Osteoblast (primary cell): ENCODE measurements at regions not wholly inside any gene's neighbourhood (a gene's known extent, or its start where the extent isn't known, plus 50 kb on each side); places are given as distances from the start of the nearest gene placed in this dataset.

ENCODE experiments used
- DNase-seq: peaks from one replicate; pipeline ENCODE4 v3.0.0; 2011; ENCODE audit warnings: low spot score, mixed read lengths; ENCODE audit not compliant: insufficient read length; ENCODE audit errors: missing footprints
- H2AFZ ChIP-seq: 2 replicates; pipeline ENCODE4 v1.6.0; 2011; ENCODE audit warnings: mild to moderate bottlenecking, low read length
- H3K27ac ChIP-seq: 2 replicates; pipeline ENCODE4 v1.5.1; 2011; ENCODE audit warnings: mild to moderate bottlenecking, low read depth, low read length, moderate library complexity
- H3K27me3 ChIP-seq: 2 replicates; pipeline ENCODE4 v1.6.0; 2012; ENCODE audit warnings: mild to moderate bottlenecking, control low read depth, inconsistent platforms, low read length, moderate library complexity; ENCODE audit not compliant: insufficient read depth
- H3K36me3 ChIP-seq: 2 replicates; pipeline ENCODE4 v1.5.1; 2011; ENCODE audit warnings: mild to moderate bottlenecking, low read length, control low read depth, moderate library complexity; ENCODE audit not compliant: insufficient read depth
- H3K4me1 ChIP-seq: 2 replicates; pipeline ENCODE4 v1.5.1; 2011; ENCODE audit warnings: mild to moderate bottlenecking, low read length, control low read depth, moderate library complexity; ENCODE audit not compliant: insufficient read depth
- H3K4me2 ChIP-seq: 2 replicates; pipeline ENCODE4 v1.6.0; 2011; ENCODE audit warnings: mild to moderate bottlenecking, low read length; ENCODE audit not compliant: insufficient read depth
- H3K4me3 ChIP-seq: fragments of 200-600 bp; sonication (generic); 3 replicates; pipeline ENCODE4 v1.5.1; 2012; ENCODE audit warnings: mild to moderate bottlenecking, low read length, inconsistent platforms; ENCODE audit not compliant: insufficient read depth
- H3K79me2 ChIP-seq: 2 replicates; pipeline ENCODE4 v1.6.0; 2012; ENCODE audit warnings: mild to moderate bottlenecking, low read length, control low read depth, inconsistent platforms; ENCODE audit not compliant: insufficient read depth
- H3K9me3 ChIP-seq: 2 replicates; pipeline ENCODE4 v1.5.1; 2011; ENCODE audit warnings: low read depth, low read length, control low read depth
- H4K20me1 ChIP-seq: 2 replicates; pipeline ENCODE4 v1.6.0; 2012; ENCODE audit warnings: mild to moderate bottlenecking, low read length, control low read depth; ENCODE audit not compliant: insufficient read depth
- TF ChIP-seq, protein P1 (sequence below): IDR thresholded peaks from 2 replicates; pipeline ENCODE4 v1.5.1; 2011; ENCODE audit warnings: mild to moderate bottlenecking, low read depth, low read length, moderate library complexity; ENCODE audit errors: extremely low read depth

DNA sequence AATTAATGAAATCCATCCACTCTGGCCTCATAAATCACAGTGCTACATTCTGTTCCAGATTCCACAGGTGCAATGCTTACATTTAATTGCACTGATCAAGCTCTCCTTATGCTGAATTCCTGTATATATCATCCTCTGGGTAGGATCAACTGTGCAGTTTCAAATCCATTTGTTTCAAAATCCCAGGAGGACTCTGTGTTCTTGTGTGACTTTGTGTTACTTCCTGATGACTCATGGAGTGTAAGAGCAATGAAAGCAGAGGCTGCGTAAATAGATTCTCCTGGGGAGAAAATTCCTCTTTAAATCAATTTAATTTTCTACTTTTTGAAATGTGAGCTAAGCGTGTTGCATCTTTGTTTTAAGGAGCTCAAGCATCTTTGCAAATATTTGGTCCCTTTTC is 752.7 kb downstream of the METTL15 start:
- Histone ChIP-seq H3K9me3 (peaks cover 3% of the 10 kb centered on the region), H2AFZ (no peak overlapping the region), H3K4me2 (no peak overlapping the region), H3K4me3 (no peak overlapping the region), H3K4me1 (no peaks in the 10 kb centered on the region), H3K36me3 (no peaks in the 10 kb centered on the region), H4K20me1 (no peaks in the 10 kb centered on the region), H3K27me3 (no peaks in the 10 kb centered on the region), H3K27ac (no peak overlapping the region), H3K79me2 (no peaks in the 10 kb centered on the region)
- peak; percentile 14 for DNase-seq
- TF ChIP-seq, protein P1, sequence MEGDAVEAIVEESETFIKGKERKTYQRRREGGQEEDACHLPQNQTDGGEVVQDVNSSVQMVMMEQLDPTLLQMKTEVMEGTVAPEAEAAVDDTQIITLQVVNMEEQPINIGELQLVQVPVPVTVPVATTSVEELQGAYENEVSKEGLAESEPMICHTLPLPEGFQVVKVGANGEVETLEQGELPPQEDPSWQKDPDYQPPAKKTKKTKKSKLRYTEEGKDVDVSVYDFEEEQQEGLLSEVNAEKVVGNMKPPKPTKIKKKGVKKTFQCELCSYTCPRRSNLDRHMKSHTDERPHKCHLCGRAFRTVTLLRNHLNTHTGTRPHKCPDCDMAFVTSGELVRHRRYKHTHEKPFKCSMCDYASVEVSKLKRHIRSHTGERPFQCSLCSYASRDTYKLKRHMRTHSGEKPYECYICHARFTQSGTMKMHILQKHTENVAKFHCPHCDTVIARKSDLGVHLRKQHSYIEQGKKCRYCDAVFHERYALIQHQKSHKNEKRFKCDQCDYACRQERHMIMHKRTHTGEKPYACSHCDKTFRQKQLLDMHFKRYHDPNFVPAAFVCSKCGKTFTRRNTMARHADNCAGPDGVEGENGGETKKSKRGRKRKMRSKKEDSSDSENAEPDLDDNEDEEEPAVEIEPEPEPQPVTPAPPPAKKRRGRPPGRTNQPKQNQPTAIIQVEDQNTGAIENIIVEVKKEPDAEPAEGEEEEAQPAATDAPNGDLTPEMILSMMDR = no peak

DNA sequence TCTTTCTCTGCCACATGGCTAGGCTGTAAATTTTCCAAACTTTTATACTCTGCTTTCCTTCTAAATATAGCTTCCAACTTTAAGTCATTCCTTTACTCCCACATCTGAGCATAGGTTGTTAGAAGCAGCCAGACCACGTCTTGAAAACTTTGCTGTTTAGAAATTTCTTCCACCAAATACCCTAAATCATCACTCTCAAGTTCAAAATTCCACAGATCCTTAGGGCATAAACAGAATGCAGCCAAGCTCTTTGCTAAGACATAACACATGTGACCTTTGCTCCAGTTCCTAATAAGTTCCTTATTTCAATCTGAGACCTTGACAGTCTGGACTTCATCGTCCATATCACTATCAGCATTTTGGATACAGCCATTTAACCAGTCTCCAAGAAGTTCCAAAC is 749.9 kb downstream of the METTL15 start:
- TF ChIP-seq, protein P1 = no peak
- Histone ChIP-seq H3K9me3 (peaks cover 3% of the 10 kb centered on the region), H3K27ac (no peak overlapping the region), H4K20me1 (no peaks in the 10 kb centered on the region), H3K4me3 (no peak overlapping the region), H3K4me2 (no peak overlapping the region), H3K79me2 (no peaks in the 10 kb centered on the region), H2AFZ (no peak overlapping the region), H3K27me3 (no peaks in the 10 kb centered on the region), H3K36me3 (no peaks in the 10 kb centered on the region), H3K4me1 (no peaks in the 10 kb centered on the region)
- DNase-seq = no peak

DNA sequence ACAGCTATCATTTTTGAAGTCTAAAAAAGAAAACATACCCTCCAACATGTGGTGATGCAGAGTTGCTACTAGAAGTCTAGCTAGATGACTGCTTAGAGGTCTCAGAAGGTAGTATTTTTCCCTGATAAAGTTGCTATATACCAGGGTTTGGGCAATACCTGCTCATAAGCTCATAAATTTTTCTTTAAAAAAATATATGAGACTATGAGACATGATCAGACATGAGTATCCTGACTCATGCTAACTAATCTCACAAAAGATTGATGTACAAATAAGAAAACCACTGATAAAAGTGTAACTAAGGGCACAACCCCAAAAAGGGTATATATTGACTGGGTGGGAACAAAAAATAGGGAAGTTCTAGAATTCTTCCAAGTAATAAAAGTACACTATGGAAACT is 740.9 kb downstream of the METTL15 start:
- Histone ChIP-seq H2AFZ (no peak overlapping the region), H3K4me3 (no peak overlapping the region), H4K20me1 (no peaks in the 10 kb centered on the region), H3K27me3 (no peaks in the 10 kb centered on the region), H3K27ac (no peak overlapping the region), H3K4me1 (no peaks in the 10 kb centered on the region), H3K9me3 (peaks cover 3% of the 10 kb centered on the region), H3K36me3 (no peaks in the 10 kb centered on the region), H3K79me2 (no peaks in the 10 kb centered on the region), H3K4me2 (no peak overlapping the region)
- TF ChIP-seq, protein P1 = no peak
- DNase-seq = no peak

DNA sequence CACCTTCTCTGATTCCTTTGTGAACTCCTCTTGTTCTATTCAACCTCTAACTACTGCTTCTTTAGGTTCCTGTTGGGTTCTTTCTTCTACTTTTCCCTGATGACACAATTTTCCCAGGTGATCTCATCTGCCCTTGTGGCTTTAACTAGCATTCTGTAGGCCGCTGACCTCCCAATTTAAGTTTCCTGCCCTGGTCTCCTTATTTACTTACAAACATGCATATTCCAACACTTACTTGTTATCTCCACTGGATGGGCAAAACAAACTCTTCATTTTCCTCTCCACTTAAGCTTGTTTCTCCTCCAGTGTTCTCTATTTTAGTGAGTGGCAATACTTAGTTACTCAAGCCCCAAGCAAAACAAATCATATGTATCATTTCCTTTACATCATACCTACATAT is 734.5 kb downstream of the METTL15 start:
- no peak overlapping the region for H3K4me3 ChIP-seq
- H3K4me2 ChIP-seq = no peak overlapping the region
- H3K4me1 ChIP-seq = peaks cover 8% of the 10 kb centered on the region
- H2AFZ ChIP-seq = no peak overlapping the region
- no peak overlapping the region for H3K27ac ChIP-seq
- no peaks in the 10 kb centered on the region for H3K36me3 ChIP-seq
- H3K27me3 ChIP-seq = no peaks in the 10 kb centered on the region
- no peak for DNase-seq
- H4K20me1 ChIP-seq = no peaks in the 10 kb centered on the region
- TF ChIP-seq, protein P1 = no peak
- no peaks in the 10 kb centered on the region for H3K79me2 ChIP-seq
- H3K9me3 ChIP-seq = no peaks in the 10 kb centered on the region
